Endothelial cell of umbilical vein (primary cell): ENCODE measurements at regions not wholly inside any gene's neighbourhood (a gene's known extent, or its start where the extent isn't known, plus 50 kb on each side); places are given as distances from the start of the nearest gene placed in this dataset.

ENCODE experiments used
- BruUV-seq: library from RNA; stranded (reverse); fragments of 400-500 nt; replicated peaks from 2 replicates; lab custom pipeline; 2021; lab: Mats Ljungman, UMichigan
- CTCF ChIA-PET: fragments of 300-600, 350-600 bp; sonication (Branson Sonifier 250); formaldehyde crosslinking; loops from one replicate; lab custom pipeline; 2021; ENCODE audit warnings: antibody characterized with exemption, inconsistent platforms; lab: Charles Lee
- POLR2A ChIA-PET: fragments of 300-600, 350-600 bp; sonication (Branson Sonifier 250); formaldehyde crosslinking; loops from one replicate; lab custom pipeline; 2021; ENCODE audit warnings: antibody characterized with exemption, inconsistent platforms; lab: Charles Lee
- DNase-seq: peaks from one replicate; pipeline ENCODE4 v3.0.0-alpha.2; 2011; ENCODE audit warnings: low read depth, low spot score
- FAIRE-seq: peaks from 2 replicates; lab custom pipeline; 2011; peaks lifted over from hg19 to GRCh38; lab: Jason Lieb, UNC
- H2AFZ ChIP-seq: 2 replicates; pipeline ENCODE4 v1.6.0; 2012; ENCODE audit warnings: low read depth, low read length, control low read depth, inconsistent platforms
- H3K27ac ChIP-seq: 2 replicates; pipeline ENCODE4 v1.5.1; 2011; ENCODE audit warnings: low read depth, mild to moderate bottlenecking, control low read depth, low read length, moderate library complexity; ENCODE audit not compliant: insufficient read depth
- H3K27me3 ChIP-seq, 2 experiments: 2 replicates each; pipeline versions ENCODE4 v1.6.0 to v1.6.1; 2011; ENCODE audit warnings: low read length in 2 of 2, mixed read lengths in 1 of 2; ENCODE audit not compliant: control insufficient read depth in 2 of 2, insufficient read depth in 2 of 2
- H3K36me3 ChIP-seq, 2 experiments: 2 replicates in 1 of 2; 3 replicates in 1 of 2; pipeline ENCODE4 v1.5.1; 2011; ENCODE audit warnings: low read length in 2 of 2, mild to moderate bottlenecking in 1 of 2, moderate library complexity in 1 of 2; ENCODE audit not compliant: control insufficient read depth in 2 of 2, insufficient read depth in 2 of 2; ENCODE audit errors: extremely low read depth in 1 of 2
- H3K4me1 ChIP-seq: 3 replicates; pipeline ENCODE4 v1.5.1; 2011; ENCODE audit warnings: mild to moderate bottlenecking, low read length; ENCODE audit not compliant: control insufficient read depth, insufficient read depth; ENCODE audit errors: extremely low read depth
- H3K4me2 ChIP-seq: 2 replicates; pipeline ENCODE4 v1.6.1; 2011; ENCODE audit warnings: low read length, control low read depth, mixed read lengths; ENCODE audit not compliant: insufficient read depth
- H3K4me3 ChIP-seq, 3 experiments: fragments of 200-600 bp in 1 of 3; sonication (generic), shearing (Covaris generic) in 1 of 3; replicated peaks in 1 of 3; 2 replicates each; pipeline ENCODE4 v1.5.1; 2011 to 2016; ENCODE audit warnings: control low read depth in 3 of 3, low read length in 3 of 3, mild to moderate bottlenecking in 2 of 3, inconsistent platforms in 1 of 3, low read depth in 1 of 3, moderate library complexity in 1 of 3; ENCODE audit not compliant: insufficient read depth in 1 of 3
- H3K79me2 ChIP-seq: 2 replicates; pipeline ENCODE4 v1.6.0; 2012; ENCODE audit warnings: low read length, inconsistent platforms; ENCODE audit not compliant: control insufficient read depth, insufficient read depth
- H3K9ac ChIP-seq: replicated peaks from 2 replicates; pipeline ENCODE3; 2011; ENCODE audit warnings: low read length, control low read depth; ENCODE audit not compliant: insufficient read depth; ENCODE audit errors: extremely low read depth
- H3K9me1 ChIP-seq: replicated peaks from 3 replicates; pipeline ENCODE4 v1.6.0; 2011; ENCODE audit warnings: mild to moderate bottlenecking, low read length; ENCODE audit not compliant: control insufficient read depth, insufficient read depth; ENCODE audit errors: extremely low read depth
- H3K9me3 ChIP-seq: replicated peaks from 2 replicates; pipeline ENCODE4 v1.5.1; 2012; ENCODE audit warnings: low read length, inconsistent platforms; ENCODE audit not compliant: control insufficient read depth, insufficient read depth
- H4K20me1 ChIP-seq: replicated peaks from 2 replicates; pipeline ENCODE3; 2011; ENCODE audit warnings: mild to moderate bottlenecking, low read length; ENCODE audit not compliant: control insufficient read depth, insufficient read depth; ENCODE audit errors: extremely low read depth
- CTCF ChIP-seq, 2 donors: IDR thresholded peaks; 1 replicate in 1 of 2; 2 replicates in 1 of 2; pipeline ENCODE4 v1.5.1; 2011; ENCODE audit warnings: low read length in 2 of 2, mild to moderate bottlenecking in 2 of 2, moderate library complexity in 2 of 2, control low read depth in 1 of 2, inconsistent platforms in 1 of 2, low read depth in 1 of 2; ENCODE audit not compliant: insufficient read depth in 1 of 2; ENCODE audit errors: extremely low read depth in 1 of 2
- EZH2 ChIP-seq: IDR thresholded peaks from 2 replicates; pipeline ENCODE4 v1.6.1; 2012; ENCODE audit warnings: borderline replicate concordance, low read depth, mild to moderate bottlenecking, moderate library complexity, low read length, inconsistent platforms; ENCODE audit not compliant: severe bottlenecking
- FOS ChIP-seq: IDR thresholded peaks from 2 replicates; pipeline ENCODE4 v1.6.1; 2011; ENCODE audit warnings: mild to moderate bottlenecking, low read length, moderate library complexity, borderline replicate concordance; ENCODE audit not compliant: insufficient read depth
- GATA2 ChIP-seq: IDR thresholded peaks from 2 replicates; pipeline ENCODE4 v1.7.0; 2011; ENCODE audit warnings: low read depth, mild to moderate bottlenecking, moderate library complexity, mixed read lengths, low read length; ENCODE audit not compliant: insufficient read length, insufficient read depth
- JUN ChIP-seq: IDR thresholded peaks from 2 replicates; pipeline ENCODE4 v1.6.1; 2011; ENCODE audit warnings: borderline replicate concordance, low read depth; ENCODE audit not compliant: insufficient read length, insufficient read depth
- MAX ChIP-seq: IDR thresholded peaks from 2 replicates; pipeline ENCODE4 v1.6.1; 2011; ENCODE audit not compliant: insufficient read depth, insufficient read length
- MYC ChIP-seq: IDR thresholded peaks from one replicate; pipeline ENCODE4 v1.6.1; 2011; ENCODE audit warnings: mild to moderate bottlenecking, low read depth, low read length
- POLR2A ChIP-seq: IDR thresholded peaks from 2 replicates; pipeline ENCODE4 v1.6.1; 2012; ENCODE audit warnings: low read depth, mild to moderate bottlenecking, control low read depth, low read length
- POLR2AphosphoS5 ChIP-seq: IDR thresholded peaks from 2 replicates; pipeline ENCODE4 v1.6.1; 2012; ENCODE audit warnings: low read depth, mild to moderate bottlenecking, control low read depth, low read length, moderate library complexity; ENCODE audit not compliant: insufficient read depth
- dilution Hi-C: fragments of 300-500 bp; cut with MboI; formaldehyde crosslinking; loops from one replicate; pipeline ENCODE4 v1.15.0; 2019; ENCODE audit warnings: low sequenced_read_pairs; ENCODE audit not compliant: extremely low pct_ligation_motif_present
- intact Hi-C: fragments of 100-400 bp; cut with micrococcal nuclease; formaldehyde crosslinking; loops from one replicate; pipeline ENCODE4 v1.10.0; 2022

GRCh38 chr19:30936276-30936675, 413.0 kb downstream of the TSHZ3 start:
- POLR2A ChIA-PET = no interaction called here
- CTCF ChIA-PET = no interaction called here
- dilution Hi-C loops = no loop called here

More at GRCh38 chr19:30936276-30936675, 413.0 kb downstream of the TSHZ3 start:
- H3K27ac ChIP-seq = no peak overlapping the region
- no peaks in the 10 kb centered on the region for H3K36me3 ChIP-seq
- FAIRE-seq = no peak
- no peaks in the 10 kb centered on the region for H3K27me3 ChIP-seq
- intact Hi-C loops = no loop called here
- H3K79me2 ChIP-seq = no peaks in the 10 kb centered on the region
- H3K4me1 ChIP-seq = no peaks in the 10 kb centered on the region
- DNase-seq = no peak
- no peak overlapping the region for H3K9ac ChIP-seq
- TF ChIP-seq EZH2 (no peak), JUN (no peak), MYC (no peak), CTCF (IDR thresholded peaks at IDR 0.05; ENCODE audit: extremely low read depth in 1 of 2, insufficient read depth in 1 of 2, low read depth in 1 of 2, low read length in 2 of 2) (no peak), POLR2AphosphoS5 (no peak), GATA2 (no peak), MAX (no peak), FOS (no peak), POLR2A (no peak)
- no TSS peak for BruUV-seq
- no peak overlapping the region for H2AFZ ChIP-seq
- peaks cover 3% of the 10 kb centered on the region for H3K9me3 ChIP-seq
- H3K4me2 ChIP-seq = no peak overlapping the region
- no peak overlapping the region for H3K4me3 ChIP-seq
- H4K20me1 ChIP-seq = no peaks in the 10 kb centered on the region
- H3K9me1 ChIP-seq = no peaks in the 10 kb centered on the region
